Smooth muscle cell (in vitro differentiated cells): ENCODE measurements at regions not wholly inside any gene's neighbourhood (a gene's known extent, or its start where the extent isn't known, plus 50 kb on each side); places are given as distances from the start of the nearest gene placed in this dataset.

ENCODE experiments used
- DNase-seq: peaks from one replicate; lab custom pipeline; 2025; ENCODE audit not compliant: unreplicated experiment; lab: John Stamatoyannopoulos, UW
- H2AFZ ChIP-seq: fragments of 200-600 bp; sonication (generic); 2 replicates; pipeline ENCODE4 v1.6.0; 2016; ENCODE audit warnings: antibody characterized with exemption, low read depth, mild to moderate bottlenecking
- H3F3A ChIP-seq: fragments of 200-600 bp; sonication (generic); 2 replicates; pipeline ENCODE4 v1.6.0; 2017; ENCODE audit warnings: antibody characterized with exemption, low read depth
- H3K27ac ChIP-seq: fragments of 200-600 bp; sonication (generic); 2 replicates; pipeline ENCODE4 v1.5.1; 2016; ENCODE audit warnings: low read depth, mild to moderate bottlenecking
- H3K27me3 ChIP-seq: fragments of 200-600 bp; sonication (generic); 2 replicates; pipeline ENCODE4 v1.6.1; 2016; ENCODE audit warnings: low read depth, mild to moderate bottlenecking
- H3K36me3 ChIP-seq: fragments of 200-600 bp; sonication (generic); 2 replicates; pipeline ENCODE4 v1.5.1; 2016; ENCODE audit warnings: low read depth
- H3K4me1 ChIP-seq: fragments of 200-600 bp; sonication (generic); 2 replicates; pipeline ENCODE4 v1.5.1; 2016; ENCODE audit warnings: low read depth
- H3K4me2 ChIP-seq: fragments of 200-600 bp; sonication (generic); 2 replicates; pipeline ENCODE4 v1.6.0; 2016; ENCODE audit warnings: mild to moderate bottlenecking
- H3K4me3 ChIP-seq: fragments of 200-600 bp; sonication (generic); 2 replicates; pipeline ENCODE4 v1.5.1; 2016; ENCODE audit warnings: mild to moderate bottlenecking
- H3K79me2 ChIP-seq: fragments of 200-600 bp; sonication (generic); 2 replicates; pipeline ENCODE4 v1.6.0; 2016; ENCODE audit warnings: low read depth, mild to moderate bottlenecking
- H3K9ac ChIP-seq: fragments of 200-600 bp; sonication (generic); 2 replicates; pipeline ENCODE4 v1.6.0; 2016; ENCODE audit warnings: low read depth
- H3K9me3 ChIP-seq: fragments of 200-600 bp; sonication (generic); replicated peaks from 2 replicates; pipeline ENCODE4 v1.5.1; 2016; ENCODE audit warnings: low read depth
- H4K20me1 ChIP-seq: fragments of 200-600 bp; sonication (generic); 2 replicates; pipeline ENCODE4 v1.6.0; 2016; ENCODE audit warnings: low read depth
- WGBS: methylation state at CpG from one replicate; pipeline ENCODE4 v1.1.7; 2016; ENCODE audit warnings: low lambda C conversion rate; 5-methylcytosine and 5-hydroxymethylcytosine counted together
- TF ChIP-seq, protein P1 (sequence below): fragments of 200-600 bp; sonication (generic); IDR thresholded peaks from 2 replicates; pipeline ENCODE4 v1.5.1; 2017; ENCODE audit warnings: borderline replicate concordance, mild to moderate bottlenecking, antibody characterized with exemption; ENCODE audit not compliant: insufficient read depth, poor library complexity, severe bottlenecking

DNA sequence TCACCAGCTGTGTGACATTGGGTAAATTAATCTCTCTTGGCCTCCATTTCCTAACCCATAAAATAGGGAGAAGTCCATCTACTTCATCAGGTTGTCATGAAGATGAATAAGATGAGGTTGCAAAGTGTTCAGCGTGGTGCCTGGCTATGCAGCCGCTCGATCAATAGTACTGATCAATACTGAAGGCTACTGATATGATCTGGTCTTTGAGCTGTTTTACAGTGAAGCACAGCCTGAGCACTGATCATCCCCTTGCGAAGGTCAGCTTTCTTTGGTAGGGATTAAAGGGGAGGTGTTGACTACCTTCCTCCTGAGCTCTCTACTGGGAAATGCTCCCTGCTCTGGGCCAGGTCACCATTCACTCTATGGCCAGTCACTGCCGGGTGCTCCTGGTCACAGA, 108.4 kb upstream of the NOCT start:
- H3K9ac ChIP-seq = no peak overlapping the region
- H3F3A ChIP-seq = no peaks in the 10 kb centered on the region
- TF ChIP-seq, protein P1, sequence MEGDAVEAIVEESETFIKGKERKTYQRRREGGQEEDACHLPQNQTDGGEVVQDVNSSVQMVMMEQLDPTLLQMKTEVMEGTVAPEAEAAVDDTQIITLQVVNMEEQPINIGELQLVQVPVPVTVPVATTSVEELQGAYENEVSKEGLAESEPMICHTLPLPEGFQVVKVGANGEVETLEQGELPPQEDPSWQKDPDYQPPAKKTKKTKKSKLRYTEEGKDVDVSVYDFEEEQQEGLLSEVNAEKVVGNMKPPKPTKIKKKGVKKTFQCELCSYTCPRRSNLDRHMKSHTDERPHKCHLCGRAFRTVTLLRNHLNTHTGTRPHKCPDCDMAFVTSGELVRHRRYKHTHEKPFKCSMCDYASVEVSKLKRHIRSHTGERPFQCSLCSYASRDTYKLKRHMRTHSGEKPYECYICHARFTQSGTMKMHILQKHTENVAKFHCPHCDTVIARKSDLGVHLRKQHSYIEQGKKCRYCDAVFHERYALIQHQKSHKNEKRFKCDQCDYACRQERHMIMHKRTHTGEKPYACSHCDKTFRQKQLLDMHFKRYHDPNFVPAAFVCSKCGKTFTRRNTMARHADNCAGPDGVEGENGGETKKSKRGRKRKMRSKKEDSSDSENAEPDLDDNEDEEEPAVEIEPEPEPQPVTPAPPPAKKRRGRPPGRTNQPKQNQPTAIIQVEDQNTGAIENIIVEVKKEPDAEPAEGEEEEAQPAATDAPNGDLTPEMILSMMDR = no peak
- no peak overlapping the region for H3K27ac ChIP-seq
- H3K36me3 ChIP-seq = no peaks in the 10 kb centered on the region
- no peaks in the 10 kb centered on the region for H3K27me3 ChIP-seq
- H2AFZ ChIP-seq = no peak overlapping the region
- H3K4me3 ChIP-seq = no peak overlapping the region
- no peaks in the 10 kb centered on the region for H3K9me3 ChIP-seq
- no peak overlapping the region for H3K4me2 ChIP-seq
- H4K20me1 ChIP-seq = no peaks in the 10 kb centered on the region
- H3K4me1 ChIP-seq = peaks cover 7% of the 10 kb centered on the region
- 95% methylated on average over 5 of the region's 5 CpGs for WGBS
- no peaks in the 10 kb centered on the region for H3K79me2 ChIP-seq
- DNase-seq = no peak

DNA sequence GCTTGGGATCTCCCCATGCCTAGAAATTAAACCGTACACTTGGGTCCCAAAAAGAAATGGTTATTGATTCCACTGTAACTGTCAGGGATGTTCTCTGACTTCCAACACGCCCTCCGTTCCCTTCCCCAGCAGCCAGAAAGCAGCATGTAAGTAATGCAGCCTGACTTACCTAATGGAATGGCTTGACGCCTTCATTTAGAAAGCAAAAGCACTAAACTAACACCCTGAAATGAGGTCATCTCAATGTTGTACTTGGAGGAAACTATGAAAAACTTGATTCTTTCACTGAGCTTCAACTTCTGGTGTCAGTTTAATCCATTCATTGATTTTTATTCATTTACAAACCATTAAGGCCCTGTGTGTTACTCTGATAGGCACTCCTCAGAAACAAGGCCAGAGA, 110.8 kb upstream of the NOCT start:
- Histone ChIP-seq H3K4me1 (no peaks in the 10 kb centered on the region), H4K20me1 (no peaks in the 10 kb centered on the region), H3K9me3 (no peaks in the 10 kb centered on the region), H3K9ac (no peak overlapping the region), H3K36me3 (no peaks in the 10 kb centered on the region), H3K4me3 (no peak overlapping the region), H3K27ac (no peak overlapping the region), H3F3A (no peaks in the 10 kb centered on the region), H2AFZ (no peak overlapping the region), H3K4me2 (no peak overlapping the region), H3K27me3 (no peaks in the 10 kb centered on the region), H3K79me2 (no peaks in the 10 kb centered on the region)
- TF ChIP-seq, protein P1 = no peak
- 98% methylated on average over 4 of the region's 4 CpGs for WGBS
- no peak for DNase-seq

DNA sequence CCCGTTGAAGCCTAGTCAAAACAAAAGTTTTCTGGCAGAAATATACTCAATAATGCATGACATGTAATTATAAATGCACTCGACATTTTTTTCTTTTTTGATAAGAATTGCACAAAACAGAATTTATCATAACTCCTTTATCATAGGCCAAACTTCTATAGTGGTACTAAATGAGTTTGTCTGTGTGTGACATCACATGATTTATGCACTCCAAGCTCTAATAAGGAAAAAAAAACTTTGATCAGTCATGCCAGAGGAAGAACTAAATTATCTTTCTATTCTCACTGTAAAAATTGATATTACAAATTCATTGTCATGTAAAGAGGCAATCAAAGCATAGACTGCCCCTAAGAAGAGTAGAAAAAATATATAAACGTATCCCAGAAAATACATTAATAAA, 112.4 kb upstream of the NOCT start:
- Histone ChIP-seq H3K9ac (no peak overlapping the region), H3F3A (no peaks in the 10 kb centered on the region), H3K27ac (no peak overlapping the region), H3K4me1 (no peaks in the 10 kb centered on the region), H3K36me3 (no peaks in the 10 kb centered on the region), H2AFZ (no peak overlapping the region), H4K20me1 (no peaks in the 10 kb centered on the region), H3K27me3 (no peaks in the 10 kb centered on the region), H3K9me3 (no peaks in the 10 kb centered on the region), H3K79me2 (no peaks in the 10 kb centered on the region), H3K4me3 (no peak overlapping the region), H3K4me2 (no peak overlapping the region)
- no peak for DNase-seq
- WGBS = 94% methylated on average over 3 of the region's 3 CpGs
- TF ChIP-seq, protein P1 = no peak

DNA sequence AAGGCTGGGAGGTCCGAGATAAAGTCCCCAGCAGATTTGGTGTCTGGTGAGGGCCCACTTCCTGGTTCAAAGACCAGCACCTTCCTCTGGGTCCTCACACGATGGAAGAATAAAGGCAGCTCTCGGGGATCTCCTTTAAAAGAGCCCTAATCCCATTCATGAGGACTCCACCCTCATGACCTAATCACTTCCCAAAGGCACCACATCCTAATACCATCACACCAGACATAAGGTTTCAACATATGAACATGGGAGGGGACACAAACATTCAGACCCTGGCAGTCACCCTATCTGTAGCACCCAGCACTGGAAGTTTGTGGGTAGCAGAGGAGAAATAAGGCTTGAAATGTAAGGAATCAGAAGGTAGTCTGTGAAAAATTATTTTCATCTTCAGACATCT, 112.9 kb upstream of the NOCT start:
- TF ChIP-seq, protein P1 = no peak
- no peaks in the 10 kb centered on the region for H3K4me1 ChIP-seq
- H3K27ac ChIP-seq = no peak overlapping the region
- DNase-seq = no peak
- H4K20me1 ChIP-seq = no peaks in the 10 kb centered on the region
- H3K36me3 ChIP-seq = no peaks in the 10 kb centered on the region
- H3K27me3 ChIP-seq = no peaks in the 10 kb centered on the region
- no peak overlapping the region for H3K4me3 ChIP-seq
- H3K9ac ChIP-seq = no peak overlapping the region
- H3K9me3 ChIP-seq = no peaks in the 10 kb centered on the region
- no peaks in the 10 kb centered on the region for H3K79me2 ChIP-seq
- no peak overlapping the region for H3K4me2 ChIP-seq
- H3F3A ChIP-seq = no peaks in the 10 kb centered on the region
- no peak overlapping the region for H2AFZ ChIP-seq
- 72% methylated on average over 3 of the region's 3 CpGs for WGBS
